Endothelial cell (in vitro differentiated cells): ENCODE measurements at regions not wholly inside any gene's neighbourhood (a gene's known extent, or its start where the extent isn't known, plus 50 kb on each side); places are given as distances from the start of the nearest gene placed in this dataset.

Experiments
- DNase-seq: peaks from one replicate; pipeline ENCODE4 v3.0.0; 2021; ENCODE audit warnings: low spot score
- H3K27ac Mint-ChIP-seq: one replicate; pipeline ENCODE4 v1.8.0; 2021; ENCODE audit warnings: mixed read lengths, inconsistent platforms; ENCODE audit not compliant: unreplicated experiment
- H3K27me3 Mint-ChIP-seq: one replicate; pipeline ENCODE4 v1.8.0; 2021; ENCODE audit warnings: mild to moderate bottlenecking, moderate library complexity, mixed read lengths, inconsistent platforms; ENCODE audit not compliant: unreplicated experiment
- H3K36me3 Mint-ChIP-seq: one replicate; pipeline ENCODE4 v1.8.0; 2021; ENCODE audit warnings: mild to moderate bottlenecking, low read depth, mixed read lengths, inconsistent platforms; ENCODE audit not compliant: unreplicated experiment
- H3K4me1 Mint-ChIP-seq: one replicate; pipeline ENCODE4 v1.8.0; 2021; ENCODE audit warnings: mild to moderate bottlenecking, mixed read lengths, inconsistent platforms; ENCODE audit not compliant: unreplicated experiment
- H3K4me3 Mint-ChIP-seq: one replicate; pipeline ENCODE4 v1.8.0; 2021; ENCODE audit warnings: mild to moderate bottlenecking, mixed read lengths, inconsistent platforms; ENCODE audit not compliant: unreplicated experiment
- H3K9me3 Mint-ChIP-seq: one replicate; pipeline ENCODE4 v1.8.0; 2021; ENCODE audit warnings: mixed read lengths, inconsistent platforms; ENCODE audit not compliant: unreplicated experiment
- CTCF ChIP-seq: fragments of 200-600 bp; sonication (generic); IDR thresholded peaks from one replicate; pipeline ENCODE4 v1.5.0; 2021; ENCODE audit warnings: antibody characterized with exemption; ENCODE audit not compliant: unreplicated experiment

GRCh38 chr21:24716281-24716918 is 890.9 kb downstream of the MRPL39 start:
- no peak for DNase-seq
- no peaks in the 10 kb centered on the region for H3K27me3 Mint-ChIP-seq
- H3K4me3 Mint-ChIP-seq = no peak overlapping the region
- H3K27ac Mint-ChIP-seq = no peak overlapping the region
- no peak for TF ChIP-seq CTCF
- H3K36me3 Mint-ChIP-seq = no peaks in the 10 kb centered on the region
- peaks cover 5% of the 10 kb centered on the region for H3K9me3 Mint-ChIP-seq
- H3K4me1 Mint-ChIP-seq = no peaks in the 10 kb centered on the region

DNA sequence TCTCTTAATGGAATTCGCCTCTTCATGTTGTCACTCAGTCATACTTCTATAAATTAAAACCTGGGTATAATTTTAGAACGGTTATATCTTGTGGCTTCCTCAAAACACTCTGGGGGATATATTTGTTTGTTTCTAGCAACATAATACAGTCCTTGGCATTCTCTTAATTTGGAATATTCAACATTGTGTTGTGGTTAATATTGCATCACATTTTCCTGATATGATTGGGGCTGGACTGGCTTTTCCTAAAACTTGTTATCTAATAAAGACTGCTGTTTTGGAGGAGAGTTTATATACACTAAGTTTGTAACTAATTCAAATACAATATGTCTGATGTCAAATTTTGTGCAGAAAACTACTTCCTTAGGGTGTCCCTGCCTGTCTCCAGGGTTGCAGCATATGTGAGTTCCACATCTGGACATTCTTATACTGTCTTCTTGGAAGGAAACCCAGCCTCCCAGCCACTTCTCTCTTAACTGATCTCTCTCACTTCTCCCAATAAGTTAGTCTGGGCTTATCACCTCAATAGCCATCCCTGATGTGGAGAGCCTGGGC is 892.6 kb downstream of the MRPL39 start:
- no peaks in the 10 kb centered on the region for H3K4me1 Mint-ChIP-seq
- no peak overlapping the region for H3K27ac Mint-ChIP-seq
- no peak for DNase-seq
- no peaks in the 10 kb centered on the region for H3K36me3 Mint-ChIP-seq
- peaks cover 5% of the 10 kb centered on the region for H3K9me3 Mint-ChIP-seq
- no peak overlapping the region for H3K4me3 Mint-ChIP-seq
- no peaks in the 10 kb centered on the region for H3K27me3 Mint-ChIP-seq
- no peak for TF ChIP-seq CTCF

DNA sequence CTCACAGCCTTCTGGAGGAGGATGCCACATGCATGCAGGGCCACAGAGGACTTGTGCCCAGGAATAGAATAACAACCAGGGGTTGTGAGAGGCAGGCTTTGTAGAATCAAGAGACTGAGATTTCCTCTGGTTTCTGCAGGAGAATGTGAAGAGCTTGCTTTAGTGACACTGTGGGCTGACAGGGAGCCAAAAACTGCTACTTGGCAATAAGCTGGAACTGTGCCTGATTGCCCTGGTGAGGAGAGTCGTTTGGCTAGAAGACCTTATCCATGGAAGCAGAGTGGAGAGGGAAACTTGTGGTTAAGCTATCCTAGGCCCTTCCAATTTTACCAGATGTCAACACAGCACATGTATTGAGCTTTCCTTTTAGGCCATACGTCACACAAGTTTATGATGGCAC is 902.1 kb downstream of the MRPL39 start:
- TF ChIP-seq CTCF = no peak
- Mint-ChIP-seq H3K9me3 (no peaks in the 10 kb centered on the region), H3K4me3 (no peak overlapping the region), H3K36me3 (no peaks in the 10 kb centered on the region), H3K27me3 (no peaks in the 10 kb centered on the region), H3K4me1 (no peaks in the 10 kb centered on the region), H3K27ac (no peak overlapping the region)
- no peak for DNase-seq

DNA sequence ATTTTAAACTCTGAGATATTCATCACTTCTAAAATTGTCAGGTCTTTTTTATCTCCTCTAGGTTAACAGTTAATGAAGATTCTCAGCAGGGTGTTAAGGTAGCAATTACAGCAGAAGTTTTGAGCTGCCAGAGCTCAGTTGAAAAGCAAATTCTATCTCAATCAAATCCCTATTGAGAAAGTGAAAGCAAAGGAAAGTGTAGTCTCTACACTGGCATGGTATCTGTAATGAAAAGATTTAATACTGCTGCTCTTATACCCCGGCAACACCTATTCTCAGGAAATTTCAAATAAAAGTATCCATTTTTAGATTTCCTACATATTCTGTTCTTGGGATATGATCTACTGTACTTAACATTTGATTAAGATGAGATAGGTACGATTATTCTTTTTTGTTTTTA is 913.5 kb downstream of the MRPL39 start:
- DNase-seq = no peak
- Mint-ChIP-seq H3K27me3 (no peaks in the 10 kb centered on the region), H3K27ac (no peak overlapping the region), H3K4me3 (no peak overlapping the region), H3K36me3 (no peaks in the 10 kb centered on the region), H3K4me1 (no peaks in the 10 kb centered on the region), H3K9me3 (no peaks in the 10 kb centered on the region)
- no peak for TF ChIP-seq CTCF

- no peaks in the 10 kb centered on the region for H3K27me3 Mint-ChIP-seq
- no peak for TF ChIP-seq CTCF
- H3K9me3 Mint-ChIP-seq = no peaks in the 10 kb centered on the region
- H3K4me1 Mint-ChIP-seq = no peaks in the 10 kb centered on the region
- no peaks in the 10 kb centered on the region for H3K36me3 Mint-ChIP-seq
- DNase-seq = no peak
- no peak overlapping the region for H3K27ac Mint-ChIP-seq
- no peak overlapping the region for H3K4me3 Mint-ChIP-seq
Measured at GRCh38 chr21:24681456-24681855, 925.8 kb downstream of the MRPL39 start.
